Ishikawa (cell line): ENCODE measurements at regions not wholly inside any gene's neighbourhood (a gene's known extent, or its start where the extent isn't known, plus 50 kb on each side); places are given as distances from the start of the nearest gene placed in this dataset.

Experiments used
- CEBPB ChIP-seq: IDR thresholded peaks from 2 replicates; pipeline ENCODE4 v1.6.1; 2012
- CREB1 ChIP-seq: IDR thresholded peaks from 2 replicates; pipeline ENCODE4 v1.6.1; 2012; ENCODE audit warnings: low read depth
- EGR1 ChIP-seq: IDR thresholded peaks from 2 replicates; pipeline ENCODE4 v1.6.1; 2012
- EP300 ChIP-seq: IDR thresholded peaks from 2 replicates; pipeline ENCODE4 v1.6.1; 2012; ENCODE audit warnings: borderline replicate concordance
- FOXM1 ChIP-seq: IDR thresholded peaks from 2 replicates; pipeline ENCODE4 v1.6.1; 2012; ENCODE audit warnings: low read depth, borderline replicate concordance
- MAX ChIP-seq: IDR thresholded peaks from 2 replicates; pipeline ENCODE4 v1.6.1; 2012
- NFIC ChIP-seq: IDR thresholded peaks from 2 replicates; pipeline ENCODE4 v1.6.1; 2012
- RAD21 ChIP-seq: IDR thresholded peaks from 2 replicates; pipeline ENCODE4 v1.6.1; 2012; ENCODE audit warnings: low read depth
- REST ChIP-seq: IDR thresholded peaks from 2 replicates; pipeline ENCODE4 v1.6.1; 2012; ENCODE audit warnings: low read depth, mild to moderate bottlenecking
- TAF1 ChIP-seq: IDR thresholded peaks from 2 replicates; pipeline ENCODE4 v1.6.1; 2012; ENCODE audit warnings: low read depth, mild to moderate bottlenecking
- TCF12 ChIP-seq: IDR thresholded peaks from 2 replicates; pipeline ENCODE4 v1.6.1; 2012; ENCODE audit warnings: low read depth
- TEAD4 ChIP-seq: IDR thresholded peaks from 2 replicates; pipeline ENCODE4 v1.6.1; 2012
- USF1 ChIP-seq: IDR thresholded peaks from 2 replicates; pipeline ENCODE4 v1.6.1; 2012
- YY1 ChIP-seq: IDR thresholded peaks from 2 replicates; pipeline ENCODE4 v1.6.1; 2012; ENCODE audit warnings: low read depth
- ZBTB7A ChIP-seq: IDR thresholded peaks from 2 replicates; pipeline ENCODE4 v1.6.1; 2012; ENCODE audit warnings: low read depth

- TF ChIP-seq CREB1 (no peak), CEBPB (no peak)
These were observed 818.8 kb upstream of the CITED2 start for GRCh38 chr6:140193269-140193668.

- no peak for TF ChIP-seq EP300
- no peak for TF ChIP-seq CEBPB
These were observed 817.6 kb upstream of the CITED2 start for GRCh38 chr6:140192018-140192417.

GRCh38 chr6:140185991-140186390 lies 811.5 kb upstream of the CITED2 start:
- TF ChIP-seq REST (no peak), MAX (no peak), TCF12 (no peak), TEAD4 (no peak)

- no peak for TF ChIP-seq MAX
- no peak for TF ChIP-seq NFIC
- TF ChIP-seq EP300, result no peak
- no peak for TF ChIP-seq USF1
- no peak for TF ChIP-seq FOXM1
- TF ChIP-seq ZBTB7A, result no peak
- TF ChIP-seq TCF12, result no peak
- no peak for TF ChIP-seq TAF1
- TF ChIP-seq RAD21, result no peak
- TF ChIP-seq YY1, result no peak
- no peak for TF ChIP-seq REST
- TF ChIP-seq EGR1, result no peak
- TF ChIP-seq CEBPB, result no peak
- no peak for TF ChIP-seq CREB1
- TF ChIP-seq TEAD4, result no peak
These were observed 809.4 kb upstream of the CITED2 start for GRCh38 chr6:140183881-140184280.

- TF ChIP-seq TAF1 (no peak), NFIC (no peak), USF1 (no peak), MAX (no peak), CREB1 (no peak), TEAD4 (no peak), TCF12 (no peak), REST (no peak), ZBTB7A (no peak), RAD21 (no peak), FOXM1 (no peak)
These were observed 808.4 kb upstream of the CITED2 start for GRCh38 chr6:140182821-140183220.

- TF ChIP-seq FOXM1 (no peak), RAD21 (no peak), TEAD4 (no peak)
These were observed 807.4 kb upstream of the CITED2 start for GRCh38 chr6:140181876-140182275.
